CD4-positive, alpha-beta T cell (primary cell): ENCODE measurements at regions not wholly inside any gene's neighbourhood (a gene's known extent, or its start where the extent isn't known, plus 50 kb on each side); places are given as distances from the start of the nearest gene placed in this dataset.
"Not testable (repeated sequence)": the region's sequence is repeated elsewhere in the genome, so short reads cannot be mapped to it uniquely, and the experiment has no call there.

ENCODE experiments used
- ATAC-seq: fragments of 200-7000 bp; cut with Tn5 transposase; one replicate; pipeline ENCODE4 v1.10.0; 2022; ENCODE audit warnings: mild to moderate bottlenecking; ENCODE audit not compliant: poor library complexity
- CTCF ChIA-PET: fragments of 350-600 bp; sonication (Branson Sonifier 250); formaldehyde crosslinking; loops from one replicate; lab custom pipeline; 2021; ENCODE audit warnings: antibody characterized with exemption, inconsistent platforms; lab: Charles Lee
- POLR2A ChIA-PET: fragments of 350-600 bp; sonication (Branson Sonifier 250); formaldehyde crosslinking; loops from one replicate; lab custom pipeline; 2021; ENCODE audit warnings: antibody characterized with exemption, inconsistent platforms; lab: Charles Lee
- DNase-seq, 14 experiments: peaks; one replicate each; pipeline ENCODE4 v3.0.0-alpha.2; 2013 to 2020; ENCODE audit warnings: mixed read lengths in 2 of 14
- H3K27ac ChIP-seq, 2 donors: one replicate each; pipeline versions ENCODE4 v1.5.1 to v1.7.0; 2013; ENCODE audit warnings: low read length in 2 of 2, low read depth in 1 of 2, mild to moderate bottlenecking in 1 of 2
- H3K27me3 ChIP-seq, 2 experiments: 1 replicate in 1 of 2; 2 replicates in 1 of 2; pipeline versions ENCODE4 v1.6.1 to v1.7.0; 2013; ENCODE audit warnings: low read length in 2 of 2, control low read depth in 1 of 2, mild to moderate bottlenecking in 1 of 2, moderate library complexity in 1 of 2; ENCODE audit not compliant: insufficient read depth in 2 of 2, control insufficient read depth in 1 of 2
- H3K36me3 ChIP-seq: one replicate; pipeline ENCODE4 v1.6.1; 2013; ENCODE audit warnings: low read length, control low read depth; ENCODE audit not compliant: insufficient read depth
- H3K4me1 ChIP-seq: one replicate; pipeline ENCODE4 v1.6.1; 2013; ENCODE audit warnings: low read length, control low read depth; ENCODE audit not compliant: insufficient read depth
- H3K4me3 ChIP-seq: one replicate; pipeline ENCODE4 v1.5.1; 2013; ENCODE audit warnings: mild to moderate bottlenecking, low read length, moderate library complexity
- H3K9me3 ChIP-seq, 2 experiments: 1 replicate in 1 of 2; 2 replicates in 1 of 2; pipeline versions ENCODE4 v1.6.1 to v1.7.0; 2013; ENCODE audit warnings: low read length in 2 of 2, mild to moderate bottlenecking in 2 of 2, control low read depth in 1 of 2, moderate library complexity in 1 of 2; ENCODE audit not compliant: control insufficient read depth in 1 of 2, insufficient read depth in 1 of 2
- H3K27ac Mint-ChIP-seq: one replicate; pipeline ENCODE4 v1.8.0; 2020; ENCODE audit warnings: mixed read lengths
- H3K27me3 Mint-ChIP-seq: one replicate; pipeline ENCODE4 v1.8.0; 2021; ENCODE audit warnings: mixed read lengths
- H3K36me3 Mint-ChIP-seq: one replicate; pipeline ENCODE4 v1.8.0; 2021; ENCODE audit warnings: low read depth, mixed read lengths
- H3K4me1 Mint-ChIP-seq: one replicate; pipeline ENCODE4 v1.8.0; 2021; ENCODE audit warnings: low read depth, mixed read lengths
- H3K4me3 Mint-ChIP-seq: one replicate; pipeline ENCODE4 v1.8.0; 2020; ENCODE audit warnings: mild to moderate bottlenecking, mixed read lengths
- H3K9me3 Mint-ChIP-seq: one replicate; pipeline ENCODE4 v1.8.0; 2020; ENCODE audit warnings: mixed read lengths
- intact Hi-C, 2 experiments: fragments of 100-400 bp; cut with DNase I in 1 of 2; cut with micrococcal nuclease in 1 of 2; formaldehyde crosslinking; loops; one replicate each; pipeline versions ENCODE4 v1.15.1 to v1.9.0; 2023 to 2025; cut with DNase I, micrococcal nuclease
- TF ChIP-seq, protein P1 (sequence below): fragments of 200-600 bp; IDR thresholded peaks from one replicate; pipeline ENCODE4 v1.8.0; 2022; ENCODE audit warnings: antibody characterized with exemption, mild to moderate bottlenecking

DNA sequence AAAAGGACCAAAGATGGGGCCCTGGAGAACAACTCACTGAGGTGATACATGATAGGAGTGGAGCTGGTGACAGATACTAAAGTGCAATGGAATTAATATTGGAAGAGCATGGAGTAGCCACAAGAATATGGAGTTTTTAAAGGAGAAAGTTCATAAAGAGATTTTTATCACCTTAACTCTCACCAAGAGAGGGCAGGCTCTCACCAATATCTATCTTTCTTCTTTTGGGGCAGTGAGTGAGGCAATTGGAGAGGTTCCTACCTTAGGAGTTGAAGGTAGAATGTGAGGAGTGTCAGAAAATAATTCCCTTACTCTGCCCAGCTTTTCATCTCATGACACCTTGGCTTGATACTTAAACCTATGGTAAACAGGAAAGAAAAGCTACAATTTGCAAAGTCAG is 233.7 kb upstream of the CWC22 start:
- no peaks in the 10 kb centered on the region for H3K9me3 ChIP-seq
- ChIA-PET POLR2A (no interaction called here), CTCF (no interaction called here)
- no peak for DNase-seq
- no peaks in the 10 kb centered on the region for H3K36me3 ChIP-seq
- H3K4me3 ChIP-seq = no peak overlapping the region
- no peaks in the 10 kb centered on the region for H3K4me1 Mint-ChIP-seq
- no peak overlapping the region for H3K27ac Mint-ChIP-seq
- no peaks in the 10 kb centered on the region for H3K27me3 Mint-ChIP-seq
- intact Hi-C loops = no loop called here
- TF ChIP-seq, protein P1, sequence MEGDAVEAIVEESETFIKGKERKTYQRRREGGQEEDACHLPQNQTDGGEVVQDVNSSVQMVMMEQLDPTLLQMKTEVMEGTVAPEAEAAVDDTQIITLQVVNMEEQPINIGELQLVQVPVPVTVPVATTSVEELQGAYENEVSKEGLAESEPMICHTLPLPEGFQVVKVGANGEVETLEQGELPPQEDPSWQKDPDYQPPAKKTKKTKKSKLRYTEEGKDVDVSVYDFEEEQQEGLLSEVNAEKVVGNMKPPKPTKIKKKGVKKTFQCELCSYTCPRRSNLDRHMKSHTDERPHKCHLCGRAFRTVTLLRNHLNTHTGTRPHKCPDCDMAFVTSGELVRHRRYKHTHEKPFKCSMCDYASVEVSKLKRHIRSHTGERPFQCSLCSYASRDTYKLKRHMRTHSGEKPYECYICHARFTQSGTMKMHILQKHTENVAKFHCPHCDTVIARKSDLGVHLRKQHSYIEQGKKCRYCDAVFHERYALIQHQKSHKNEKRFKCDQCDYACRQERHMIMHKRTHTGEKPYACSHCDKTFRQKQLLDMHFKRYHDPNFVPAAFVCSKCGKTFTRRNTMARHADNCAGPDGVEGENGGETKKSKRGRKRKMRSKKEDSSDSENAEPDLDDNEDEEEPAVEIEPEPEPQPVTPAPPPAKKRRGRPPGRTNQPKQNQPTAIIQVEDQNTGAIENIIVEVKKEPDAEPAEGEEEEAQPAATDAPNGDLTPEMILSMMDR = no peak
- no peaks in the 10 kb centered on the region for H3K27me3 ChIP-seq
- H3K9me3 Mint-ChIP-seq = no peaks in the 10 kb centered on the region
- no peaks in the 10 kb centered on the region for H3K36me3 Mint-ChIP-seq
- H3K4me1 ChIP-seq = no peaks in the 10 kb centered on the region
- no peak overlapping the region for H3K27ac ChIP-seq
- no peak overlapping the region for H3K4me3 Mint-ChIP-seq
- ATAC-seq = no peak

DNA sequence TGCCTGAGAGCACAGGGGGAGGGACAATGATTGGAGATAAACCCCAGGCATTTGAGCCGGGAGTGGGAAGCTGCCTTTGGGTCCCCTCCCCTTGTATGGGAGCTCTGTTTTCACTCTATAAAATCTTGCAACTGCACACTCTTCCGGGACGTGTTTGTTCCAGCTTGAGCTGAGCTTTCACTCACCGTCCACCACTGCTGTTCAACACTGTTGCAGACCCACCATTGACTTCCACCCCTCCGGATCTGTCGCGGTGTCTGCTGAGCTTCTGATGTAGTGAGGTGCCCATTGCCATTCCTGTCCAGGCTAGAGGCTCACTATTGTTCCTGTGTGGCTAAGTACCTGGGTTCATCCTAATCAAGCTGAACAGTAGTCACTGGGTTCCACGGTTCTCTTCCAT is 231.6 kb upstream of the CWC22 start:
- no peaks in the 10 kb centered on the region for H3K36me3 Mint-ChIP-seq
- TF ChIP-seq, protein P1 = no peak
- Histone ChIP-seq H3K27ac (no peak overlapping the region), H3K4me3 (no peak overlapping the region), H3K9me3 (no peaks in the 10 kb centered on the region), H3K4me1 (no peaks in the 10 kb centered on the region), H3K27me3 (no peaks in the 10 kb centered on the region), H3K36me3 (no peaks in the 10 kb centered on the region)
- ChIA-PET POLR2A (no interaction called here), CTCF (no interaction called here)
- H3K4me1 Mint-ChIP-seq = no peaks in the 10 kb centered on the region
- ATAC-seq = no peak
- H3K4me3 Mint-ChIP-seq = no peak overlapping the region
- H3K27me3 Mint-ChIP-seq = no peaks in the 10 kb centered on the region
- H3K27ac Mint-ChIP-seq = no peak overlapping the region
- no peaks in the 10 kb centered on the region for H3K9me3 Mint-ChIP-seq
- intact Hi-C loops = no loop called here
- no peak for DNase-seq

DNA sequence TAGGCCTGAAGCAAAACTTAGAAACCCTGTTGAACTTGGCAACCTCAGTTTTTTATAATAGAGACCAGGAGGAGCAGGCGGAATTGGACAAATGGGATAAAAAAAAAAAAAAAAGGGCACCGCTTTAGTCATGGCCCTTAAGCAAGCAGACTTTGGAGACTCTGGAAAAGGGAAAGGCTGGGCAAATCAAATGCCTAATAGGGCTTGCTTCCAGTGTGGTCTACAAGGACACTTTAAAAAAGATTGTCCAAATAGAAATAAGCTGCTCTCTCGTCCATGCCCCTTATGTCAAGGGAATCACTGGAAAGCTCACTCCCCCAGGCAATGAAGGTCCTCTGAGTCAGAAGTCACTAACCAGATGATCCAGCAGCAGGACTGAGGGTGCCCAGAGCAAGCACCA is 229.0 kb upstream of the CWC22 start:
- H3K9me3 Mint-ChIP-seq, H3K27me3 ChIP-seq, H3K4me1 Mint-ChIP-seq, H3K27me3 Mint-ChIP-seq, intact Hi-C loops, DNase-seq, H3K36me3 Mint-ChIP-seq, ATAC-seq, H3K27ac Mint-ChIP-seq, H3K4me3 Mint-ChIP-seq, POLR2A ChIA-PET, H3K9me3 ChIP-seq, CTCF ChIA-PET, H3K36me3 ChIP-seq, H3K4me3 ChIP-seq, H3K4me1 ChIP-seq, H3K27ac ChIP-seq: not testable (repeated sequence)

DNA sequence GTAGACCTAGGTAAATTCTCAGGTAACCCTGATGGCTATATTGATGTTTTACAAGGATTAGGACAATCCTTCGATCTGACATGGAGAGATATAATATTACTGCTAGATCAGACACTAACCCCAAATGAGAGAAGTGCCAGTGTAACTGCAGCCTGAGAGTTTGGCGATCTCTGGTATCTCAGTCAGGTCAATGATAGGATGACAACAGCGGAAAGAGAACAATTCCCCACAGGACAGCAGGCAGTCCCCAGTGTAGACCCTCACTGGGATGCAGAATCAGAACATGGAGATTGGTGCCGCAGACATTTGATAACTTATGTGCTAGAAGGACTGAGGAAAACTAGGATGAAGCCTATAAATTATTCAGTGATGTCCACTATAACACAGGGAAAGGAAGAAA is 228.4 kb upstream of the CWC22 start:
- H3K4me3 Mint-ChIP-seq, H3K36me3 Mint-ChIP-seq, H3K36me3 ChIP-seq, H3K4me1 Mint-ChIP-seq, CTCF ChIA-PET, ATAC-seq, H3K27ac ChIP-seq, H3K9me3 ChIP-seq, POLR2A ChIA-PET, DNase-seq, H3K4me1 ChIP-seq, H3K27me3 Mint-ChIP-seq, H3K9me3 Mint-ChIP-seq, H3K27me3 ChIP-seq, H3K27ac Mint-ChIP-seq, intact Hi-C loops, H3K4me3 ChIP-seq: not testable (repeated sequence)

DNA sequence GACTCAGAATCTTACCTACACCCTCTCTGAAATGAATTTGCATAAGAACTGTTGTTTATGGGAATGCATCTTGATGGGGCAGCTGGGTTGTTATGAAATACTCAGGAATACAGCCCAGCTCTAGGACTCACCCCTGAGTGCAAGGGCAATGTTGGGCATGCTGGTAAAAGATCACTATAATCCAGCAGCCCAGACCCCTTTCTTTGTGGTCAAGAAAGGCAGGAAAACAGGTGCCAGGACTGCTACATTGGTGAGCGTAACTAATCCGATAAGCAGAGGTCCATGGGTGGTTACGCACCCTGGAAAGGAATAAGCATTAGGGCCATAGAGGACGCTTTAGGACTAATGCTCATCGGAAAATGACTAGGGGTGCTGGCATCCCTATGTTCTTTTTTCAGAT is 227.9 kb upstream of the CWC22 start:
- ATAC-seq, H3K4me1 ChIP-seq, H3K36me3 Mint-ChIP-seq, H3K4me3 Mint-ChIP-seq, CTCF ChIA-PET, intact Hi-C loops, H3K27me3 Mint-ChIP-seq, POLR2A ChIA-PET, H3K9me3 ChIP-seq, H3K36me3 ChIP-seq, H3K4me3 ChIP-seq, DNase-seq, H3K9me3 Mint-ChIP-seq, H3K27ac Mint-ChIP-seq, H3K27me3 ChIP-seq, H3K27ac ChIP-seq, H3K4me1 Mint-ChIP-seq: not testable (repeated sequence)
